Small intestine (tissue), 7 donors: ENCODE measurements at regions not wholly inside any gene's neighbourhood (a gene's known extent, or its start where the extent isn't known, plus 50 kb on each side); places are given as distances from the start of the nearest gene placed in this dataset.
A peak's percentile ranks its signal among the peaks of the same experiment; 100 is the strongest.

ENCODE experiments used
- DNase-seq, 2 donors: peaks; one replicate each; pipeline versions ENCODE4 v3.0.0 to v3.0.0-alpha.2; 2013
- FAIRE-seq: peaks from 2 replicates; lab custom pipeline; 2012; peaks lifted over from hg19 to GRCh38; lab: Jason Lieb, UNC
- H3K27ac ChIP-seq, 3 donors: one replicate each; pipeline ENCODE4 v1.5.1; 2013; ENCODE audit warnings: low read length in 2 of 3, mild to moderate bottlenecking in 2 of 3, control low read depth in 1 of 3, inconsistent platforms in 1 of 3, low read depth in 1 of 3, moderate library complexity in 1 of 3
- H3K27me3 ChIP-seq, 3 donors: one replicate each; pipeline ENCODE4 v1.6.1; 2013; ENCODE audit warnings: low read length in 3 of 3, inconsistent platforms in 1 of 3; ENCODE audit not compliant: control insufficient read depth in 3 of 3, insufficient read depth in 3 of 3
- H3K36me3 ChIP-seq, 3 donors: one replicate each; pipeline ENCODE4 v1.6.1; 2013; ENCODE audit warnings: low read length in 3 of 3, inconsistent platforms in 1 of 3, low read depth in 1 of 3, mild to moderate bottlenecking in 1 of 3, moderate library complexity in 1 of 3; ENCODE audit not compliant: control insufficient read depth in 3 of 3, insufficient read depth in 2 of 3
- H3K4me1 ChIP-seq, 3 donors: one replicate each; pipeline ENCODE4 v1.6.1; 2013; ENCODE audit warnings: low read length in 2 of 3, inconsistent platforms in 1 of 3, low read depth in 1 of 3, mild to moderate bottlenecking in 1 of 3, moderate library complexity in 1 of 3; ENCODE audit not compliant: control insufficient read depth in 3 of 3, insufficient read depth in 2 of 3
- H3K4me3 ChIP-seq, 3 donors: one replicate each; pipeline ENCODE4 v1.5.1; 2013; ENCODE audit warnings: low read length in 3 of 3, control low read depth in 1 of 3, inconsistent platforms in 1 of 3, low read depth in 1 of 3, mild to moderate bottlenecking in 1 of 3, moderate library complexity in 1 of 3
- H3K9me3 ChIP-seq, 2 donors: one replicate each; pipeline ENCODE4 v1.6.1; 2013; ENCODE audit warnings: low read depth in 1 of 2, low read length in 1 of 2; ENCODE audit not compliant: control insufficient read depth in 2 of 2, insufficient read depth in 1 of 2
- WGBS, 3 donors: extraction: QIAGEN DNeasy Blood & Tissue Kit; methylation state at CpG; one replicate each; pipeline ENCODE4 v1.1.7; 2013; 5-methylcytosine and 5-hydroxymethylcytosine counted together
- donor health status: healthy with polysubstance abuse.
- donor health status: control.
- donor health status: control.
- donor health status: Bipolar disorder and iron deficiency.
- donor health status: healthy.

GRCh38 chr2:52532956-52533355 lies 1234.6 kb upstream of the CHAC2 start:
- H3K27me3 ChIP-seq = no peaks in the 10 kb centered on the region
- WGBS, 3 donors = 18 to 52% (median 33%) methylated on average over 1 of the region's 1 CpG
- FAIRE-seq = no peak

GRCh38 chr2:52526735-52527134 lies 1240.9 kb upstream of the CHAC2 start:
- WGBS, 3 donors = 70 to 85% (median 71%) methylated on average over 1 of the region's 1 CpG
- peaks cover 0 to 10% of the 10 kb centered on the region in 2 donors for H3K9me3 ChIP-seq
- no peak for FAIRE-seq

More at GRCh38 chr2:52532956-52533355, 1234.6 kb upstream of the CHAC2 start:
- Histone ChIP-seq H3K27ac (no peak overlapping the region), H3K9me3 (no peaks in the 10 kb centered on the region), H3K4me1 (no peaks in the 10 kb centered on the region), H3K4me3 (no peak overlapping the region), H3K36me3 (no peaks in the 10 kb centered on the region)
- no peak for DNase-seq

GRCh38 chr2:52520644-52521043 lies 1247.0 kb upstream of the CHAC2 start:
- FAIRE-seq (no peak), DNase-seq (peak in 1 of 2 donors; percentile 39)
- no peaks in the 10 kb centered on the region for H3K4me1 ChIP-seq
- 40 to 72% (median 53%) methylated on average over 1 of the region's 1 CpG for WGBS, 3 donors
- no peak overlapping the region for H3K27ac ChIP-seq
- H3K27me3 ChIP-seq = no peaks in the 10 kb centered on the region
- no peak overlapping the region for H3K4me3 ChIP-seq
- H3K9me3 ChIP-seq = peaks cover 0 to 10% of the 10 kb centered on the region in 2 donors
- no peaks in the 10 kb centered on the region for H3K36me3 ChIP-seq

More at GRCh38 chr2:52526735-52527134, 1240.9 kb upstream of the CHAC2 start:
- Histone ChIP-seq H3K4me3 (no peak overlapping the region), H3K27ac (no peak overlapping the region), H3K4me1 (no peaks in the 10 kb centered on the region), H3K36me3 (no peaks in the 10 kb centered on the region), H3K27me3 (no peaks in the 10 kb centered on the region)
- no peak for DNase-seq

GRCh38 chr2:52518678-52519077 lies 1248.9 kb upstream of the CHAC2 start:
- FAIRE-seq (no peak), DNase-seq (no peak)
- Histone ChIP-seq H3K27me3 (no peaks in the 10 kb centered on the region), H3K4me3 (no peak overlapping the region), H3K36me3 (no peaks in the 10 kb centered on the region), H3K27ac (no peak overlapping the region), H3K9me3 (no peaks in the 10 kb centered on the region), H3K4me1 (no peaks in the 10 kb centered on the region)

- Histone ChIP-seq H3K4me3 (no peak overlapping the region), H3K36me3 (no peaks in the 10 kb centered on the region), H3K27me3 (no peaks in the 10 kb centered on the region), H3K9me3 (no peaks in the 10 kb centered on the region), H3K4me1 (no peaks in the 10 kb centered on the region), H3K27ac (no peak overlapping the region)
- DNase-seq (no peak), FAIRE-seq (no peak)
- WGBS, 3 donors = 83 to 87% (median 83%) methylated on average over 5 of the region's 5 CpGs
Observed at GRCh38 chr2:52512760-52513159, 1254.8 kb upstream of the CHAC2 start.

- Histone ChIP-seq H3K36me3 (no peaks in the 10 kb centered on the region), H3K27me3 (no peaks in the 10 kb centered on the region), H3K9me3 (no peaks in the 10 kb centered on the region), H3K4me1 (no peaks in the 10 kb centered on the region), H3K27ac (no peak overlapping the region), H3K4me3 (no peak overlapping the region)
- 71 to 85% (median 73%) methylated on average over 1 of the region's 1 CpG for WGBS, 3 donors
- FAIRE-seq (no peak), DNase-seq (no peak)
Observed at GRCh38 chr2:52510432-52510831, 1257.2 kb upstream of the CHAC2 start.

- H3K4me3 ChIP-seq = no peak overlapping the region
- FAIRE-seq (no peak), DNase-seq (no peak)
- WGBS, 3 donors = 38 to 68% (median 67%) methylated on average over 2 of the region's 2 CpGs
- H3K36me3 ChIP-seq = no peaks in the 10 kb centered on the region
- H3K4me1 ChIP-seq = peaks cover 0 to 2% (median 0%) of the 10 kb centered on the region in 3 donors
- peaks cover 0 to 10% of the 10 kb centered on the region in 2 donors for H3K9me3 ChIP-seq
- no peaks in the 10 kb centered on the region for H3K27me3 ChIP-seq
- no peak overlapping the region for H3K27ac ChIP-seq
Observed at GRCh38 chr2:52502476-52502860, 1265.1 kb upstream of the CHAC2 start.

- Histone ChIP-seq H3K27me3 (no peaks in the 10 kb centered on the region), H3K4me1 (peaks cover 0 to 2% (median 0%) of the 10 kb centered on the region in 3 donors), H3K4me3 (no peak overlapping the region), H3K9me3 (peaks cover 0 to 14% of the 10 kb centered on the region in 2 donors), H3K36me3 (no peaks in the 10 kb centered on the region), H3K27ac (no peak overlapping the region)
- peak in 1 of 2 donors; percentile 40 for DNase-seq
- FAIRE-seq = no peak
- WGBS, 3 donors = 19 to 69% (median 24%) methylated on average over 2 of the region's 2 CpGs
Observed at GRCh38 chr2:52501715-52502475, 1265.7 kb upstream of the CHAC2 start.
